Spleen (tissue), 11 donors: ENCODE measurements at regions not wholly inside any gene's neighbourhood (a gene's known extent, or its start where the extent isn't known, plus 50 kb on each side); places are given as distances from the start of the nearest gene placed in this dataset.
"Not testable (repeated sequence)": the region's sequence is repeated elsewhere in the genome, so short reads cannot be mapped to it uniquely, and the experiment has no call there.

Experiments
- DNase-seq: peaks from one replicate; pipeline ENCODE4 v3.0.0-alpha.2; 2020
- H3K27ac ChIP-seq, 8 donors: fragments of 200-600 bp; sonication (generic) in 7 of 8; 1 replicate in 4 of 8; 2 replicates in 4 of 8; pipeline versions ENCODE4 v1.5.0 to v1.8.0; 2016 to 2021; ENCODE audit warnings: inconsistent platforms in 4 of 8, mild to moderate bottlenecking in 4 of 8, moderate library complexity in 1 of 8
- H3K27me3 ChIP-seq, 7 donors: fragments of 200-600 bp; sonication (generic) in 6 of 7; replicated peaks in 1 of 7; 1 replicate in 4 of 7; 2 replicates in 3 of 7; pipeline versions ENCODE4 v1.5.0 to v1.8.0; 2016 to 2021; ENCODE audit warnings: inconsistent platforms in 3 of 7, mild to moderate bottlenecking in 1 of 7
- H3K36me3 ChIP-seq, 6 donors: fragments of 200-600 bp; sonication (generic) in 5 of 6; 1 replicate in 4 of 6; 2 replicates in 2 of 6; pipeline versions ENCODE4 v1.5.0 to v1.8.0; 2016 to 2021; ENCODE audit warnings: inconsistent platforms in 2 of 6
- H3K4me1 ChIP-seq, 6 donors: fragments of 200-600 bp; sonication (generic) in 5 of 6; 1 replicate in 3 of 6; 2 replicates in 3 of 6; pipeline versions ENCODE4 v1.5.0 to v1.8.0; 2016 to 2021; ENCODE audit warnings: inconsistent platforms in 3 of 6
- H3K4me3 ChIP-seq, 8 donors: fragments of 200-600 bp; sonication (generic) in 7 of 8; 1 replicate in 4 of 8; 2 replicates in 4 of 8; pipeline versions ENCODE4 v1.5.0 to v1.8.0; 2016 to 2021; ENCODE audit warnings: inconsistent platforms in 4 of 8, mild to moderate bottlenecking in 4 of 8, moderate library complexity in 2 of 8
- H3K9me3 ChIP-seq, 8 donors: fragments of 200-600 bp; sonication (generic) in 7 of 8; 1 replicate in 4 of 8; 2 replicates in 4 of 8; pipeline versions ENCODE4 v1.5.0 to v1.8.0; 2016 to 2021; ENCODE audit warnings: inconsistent platforms in 4 of 8
- CTCF ChIP-seq, 11 experiments: fragments of 200-600 bp in 7 of 11; fragments of 450-650 bp in 4 of 11; sonication (generic) in 4 of 11; IDR thresholded peaks in 8 of 11; conservative IDR thresholded peaks in 3 of 11; 1 replicate in 7 of 11; 2 replicates in 4 of 11; pipeline versions ENCODE4 v1.4.0 to v1.8.0; 2016 to 2021; ENCODE audit warnings: antibody characterized with exemption in 11 of 11, inconsistent platforms in 4 of 11, mild to moderate bottlenecking in 1 of 11
- POLR2A ChIP-seq, 3 donors: fragments of 450-650 bp; IDR thresholded peaks; one replicate each; pipeline ENCODE4 v1.5.1; 2017; ENCODE audit warnings: antibody characterized with exemption in 3 of 3, mild to moderate bottlenecking in 1 of 3
- POLR2AphosphoS5 ChIP-seq, 3 donors: sonication (generic); formaldehyde crosslinking; IDR thresholded peaks; one replicate each; pipeline ENCODE4 v1.5.1; 2017; ENCODE audit warnings: antibody characterized with exemption in 3 of 3
- WGBS, 5 donors: extraction: QIAGEN DNeasy Blood & Tissue Kit in 3 of 5; methylation state at CpG; one replicate each; pipeline versions ENCODE4 v1.1.5 to v1.1.7; 2013 to 2018; 5-methylcytosine and 5-hydroxymethylcytosine counted together
- intact Hi-C: fragments of 100-400 bp; cut with DNase I; formaldehyde crosslinking; loops from one replicate; pipeline ENCODE4 v1.15.0; 2023; ENCODE audit warnings: low total_unique reads
- donor health status: healthy with polysubstance abuse.
- donor health status: DM: no; HTN: no; CAD: no; lungs with moderate emphysema.
- donor health status: DM: no; HTN: no; CAD: no.
- donor health status: Bipolar disorder and iron deficiency.
- donor health status: healthy.
- donor health status: DM: no; HTN: no; CAD: no.
- donor health status: DM: yes; HTN: yes; CAD: no.

DNA sequence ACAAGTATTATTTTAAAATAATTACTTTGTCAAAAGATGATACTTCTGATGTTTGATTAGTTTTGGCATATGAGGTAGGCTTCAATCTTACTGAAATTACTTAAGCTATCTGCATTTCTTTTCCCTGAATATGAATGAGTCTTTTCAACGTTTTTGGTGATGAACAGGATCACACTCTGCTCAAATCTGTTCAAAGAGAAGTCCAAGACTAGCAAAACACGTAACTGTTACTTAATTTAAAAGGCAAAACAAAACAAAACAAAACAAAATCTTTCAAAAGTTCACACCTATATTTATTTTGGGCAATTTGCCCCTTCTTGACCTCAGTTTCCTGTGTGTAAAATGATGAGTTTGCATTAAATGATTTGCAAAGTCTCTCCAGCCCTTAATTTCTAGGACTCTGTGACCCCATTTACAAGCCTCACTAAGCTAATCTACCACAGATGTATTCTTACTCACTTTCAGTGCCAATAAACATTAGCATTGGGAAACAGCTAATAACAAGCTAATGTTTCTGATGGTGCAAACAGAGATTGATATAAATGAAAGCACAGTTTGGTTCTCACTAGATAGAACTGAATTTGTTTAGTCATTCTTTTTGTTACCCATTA is 865.4 kb downstream of the LTN1 start:
- Histone ChIP-seq H3K27me3 (no peaks in the 10 kb centered on the region), H3K4me3 (no peak overlapping the region), H3K27ac (no peak overlapping the region), H3K4me1 (no peaks in the 10 kb centered on the region), H3K36me3 (no peaks in the 10 kb centered on the region), H3K9me3 (peaks cover 0 to 27% (median 18%) of the 10 kb centered on the region in 8 donors)
- TF ChIP-seq CTCF (IDR thresholded peaks at IDR 0.05 in 8 of 11, conservative IDR thresholded peaks at IDR 0.05 in 3 of 11) (no peak), POLR2A (IDR thresholded peaks at IDR 0.05) (no peak), POLR2AphosphoS5 (IDR thresholded peaks at IDR 0.05) (no peak)
- WGBS, 5 donors: 35 to 56% (median 50%) methylated on average over 2 of the region's 2 CpGs
- no peak for DNase-seq
- intact Hi-C loops: no loop called here

- no peaks in the 10 kb centered on the region for H3K27me3 ChIP-seq
- H3K9me3 ChIP-seq: peaks cover 0 to 20% (median 12%) of the 10 kb centered on the region in 8 donors
- no peak overlapping the region for H3K4me3 ChIP-seq
- WGBS, 5 donors: 56 to 90% (median 85%) methylated on average over 1 of the region's 1 CpG
- H3K27ac ChIP-seq: no peak overlapping the region
- H3K36me3 ChIP-seq: no peaks in the 10 kb centered on the region
- intact Hi-C loops: no loop called here
- no peaks in the 10 kb centered on the region for H3K4me1 ChIP-seq
- TF ChIP-seq CTCF (IDR thresholded peaks at IDR 0.05 in 8 of 11, conservative IDR thresholded peaks at IDR 0.05 in 3 of 11) (no peak), POLR2AphosphoS5 (IDR thresholded peaks at IDR 0.05) (no peak), POLR2A (IDR thresholded peaks at IDR 0.05) (no peak)
- no peak for DNase-seq
These were observed 866.0 kb downstream of the LTN1 start for GRCh38 chr21:28126521-28127174.

- TF ChIP-seq POLR2AphosphoS5 (IDR thresholded peaks at IDR 0.05): no peak
- TF ChIP-seq CTCF (IDR thresholded peaks at IDR 0.05 in 8 of 11, conservative IDR thresholded peaks at IDR 0.05 in 3 of 11): no peak
- TF ChIP-seq POLR2A (IDR thresholded peaks at IDR 0.05): no peak
- 79 to 87% (median 84%) methylated on average over 2 of the region's 2 CpGs for WGBS, 5 donors
- Histone ChIP-seq H3K4me3 (no peak overlapping the region), H3K9me3 (no peaks in the 10 kb centered on the region), H3K27ac (no peak overlapping the region), H3K36me3 (no peaks in the 10 kb centered on the region), H3K4me1 (no peaks in the 10 kb centered on the region), H3K27me3 (no peaks in the 10 kb centered on the region)
- DNase-seq: no peak
- intact Hi-C loops: no loop called here
These were observed 868.1 kb downstream of the LTN1 start for GRCh38 chr21:28124541-28124940.

- TF ChIP-seq POLR2AphosphoS5 (IDR thresholded peaks at IDR 0.05) (no peak), POLR2A (IDR thresholded peaks at IDR 0.05) (no peak), CTCF (IDR thresholded peaks at IDR 0.05 in 8 of 11, conservative IDR thresholded peaks at IDR 0.05 in 3 of 11) (no peak)
- intact Hi-C loops: no loop called here
- Histone ChIP-seq H3K4me3 (no peak overlapping the region), H3K27me3 (no peaks in the 10 kb centered on the region), H3K36me3 (no peaks in the 10 kb centered on the region), H3K27ac (no peak overlapping the region), H3K9me3 (no peaks in the 10 kb centered on the region), H3K4me1 (no peaks in the 10 kb centered on the region)
- WGBS, 5 donors: 87 to 94% (median 91%) methylated on average over 3 of the region's 3 CpGs
- no peak for DNase-seq
These were observed 874.1 kb downstream of the LTN1 start for GRCh38 chr21:28118570-28118969.

DNA sequence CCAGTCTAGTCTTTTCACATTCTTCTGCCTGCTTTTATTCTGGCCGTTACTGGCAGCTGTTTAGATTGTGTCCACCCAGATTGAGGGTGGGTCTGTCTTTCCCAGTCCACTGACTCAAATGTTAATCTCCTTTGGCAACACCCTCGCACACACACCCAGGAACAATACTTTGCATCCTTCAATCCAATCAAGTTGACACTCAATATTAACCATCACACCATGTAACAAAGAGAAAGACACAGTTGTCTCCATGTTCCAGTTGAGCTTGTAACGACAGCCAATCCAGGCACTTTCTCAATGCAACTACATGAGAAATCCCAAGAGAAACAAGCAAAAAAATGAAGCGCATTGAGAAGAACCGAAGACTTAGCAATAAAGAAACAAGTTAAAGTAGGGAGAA is 877.7 kb downstream of the LTN1 start:
- H3K4me1 ChIP-seq, H3K4me3 ChIP-seq, H3K9me3 ChIP-seq, H3K27me3 ChIP-seq, DNase-seq, intact Hi-C loops, H3K36me3 ChIP-seq, H3K27ac ChIP-seq: not testable (repeated sequence)
- WGBS, 5 donors: 74 to 93% (median 84%) methylated on average over 5 of the region's 5 CpGs
